CD14-positive monocyte (primary cell): ENCODE measurements at regions not wholly inside any gene's neighbourhood (a gene's known extent, or its start where the extent isn't known, plus 50 kb on each side); places are given as distances from the start of the nearest gene placed in this dataset.

ENCODE experiments used
- DNase-seq, 3 donors: peaks; one replicate each; pipeline ENCODE4 v3.0.0-alpha.2; 2011 to 2022
- H2AFZ ChIP-seq: 2 replicates; pipeline ENCODE4 v1.6.0; 2012; ENCODE audit warnings: mild to moderate bottlenecking, low read depth, low read length, inconsistent platforms; ENCODE audit not compliant: insufficient read depth, poor library complexity, severe bottlenecking
- H3K27ac ChIP-seq, 2 donors: 1 replicate in 1 of 2; 2 replicates in 1 of 2; pipeline ENCODE4 v1.5.1; 2012 to 2013; ENCODE audit warnings: low read length in 2 of 2, control low read depth in 1 of 2, inconsistent platforms in 1 of 2, low read depth in 1 of 2, mild to moderate bottlenecking in 1 of 2
- H3K27me3 ChIP-seq, 2 donors: one replicate each; pipeline versions ENCODE4 v1.6.0 to v1.6.1; 2011 to 2013; ENCODE audit warnings: low read length in 2 of 2; ENCODE audit not compliant: control insufficient read depth in 2 of 2, insufficient read depth in 2 of 2
- H3K36me3 ChIP-seq, 2 donors: replicated peaks in 1 of 2; 1 replicate in 1 of 2; 2 replicates in 1 of 2; pipeline versions ENCODE4 v1.5.1 to v1.6.1; 2012 to 2013; ENCODE audit warnings: low read length in 2 of 2, control low read depth in 1 of 2, inconsistent platforms in 1 of 2, mild to moderate bottlenecking in 1 of 2; ENCODE audit not compliant: insufficient read depth in 2 of 2, control insufficient read depth in 1 of 2
- H3K4me1 ChIP-seq, 2 donors: 1 replicate in 1 of 2; 2 replicates in 1 of 2; pipeline versions ENCODE4 v1.5.1 to v1.6.1; 2012 to 2013; ENCODE audit warnings: low read length in 2 of 2, control low read depth in 1 of 2, inconsistent platforms in 1 of 2, mild to moderate bottlenecking in 1 of 2, moderate library complexity in 1 of 2; ENCODE audit not compliant: insufficient read depth in 2 of 2, control insufficient read depth in 1 of 2
- H3K4me2 ChIP-seq: replicated peaks from 2 replicates; pipeline ENCODE3; 2012; ENCODE audit warnings: low read length, moderate library complexity, mild to moderate bottlenecking; ENCODE audit not compliant: poor library complexity, severe bottlenecking; ENCODE audit errors: extremely low read depth
- H3K4me3 ChIP-seq, 3 experiments: fragments of 200-600 bp in 1 of 3; sonication (generic) in 1 of 3; replicated peaks in 1 of 3; 1 replicate in 2 of 3; 2 replicates in 1 of 3; pipeline ENCODE4 v1.5.1; 2011 to 2013; ENCODE audit warnings: low read length in 3 of 3, mild to moderate bottlenecking in 3 of 3, control low read depth in 2 of 3, low read depth in 2 of 3, inconsistent platforms in 1 of 3, moderate library complexity in 1 of 3
- H3K79me2 ChIP-seq: 2 replicates; pipeline ENCODE4 v1.6.0; 2012; ENCODE audit warnings: mild to moderate bottlenecking, control low read depth, inconsistent platforms, low read length, moderate library complexity; ENCODE audit not compliant: insufficient read depth
- H3K9ac ChIP-seq: 2 replicates; pipeline ENCODE4 v1.6.0; 2017; ENCODE audit warnings: low read length, mild to moderate bottlenecking; ENCODE audit not compliant: insufficient read depth, poor library complexity, severe bottlenecking
- H3K9me3 ChIP-seq, 2 donors: replicated peaks in 1 of 2; 1 replicate in 1 of 2; 2 replicates in 1 of 2; pipeline versions ENCODE4 v1.5.1 to v1.6.1; 2012 to 2013; ENCODE audit warnings: low read length in 2 of 2, control low read depth in 1 of 2; ENCODE audit not compliant: control insufficient read depth in 1 of 2, insufficient read depth in 1 of 2
- H4K20me1 ChIP-seq: 2 replicates; pipeline ENCODE4 v1.6.0; 2012; ENCODE audit warnings: mild to moderate bottlenecking, low read length, control low read depth, moderate library complexity; ENCODE audit not compliant: insufficient read depth
- H3K27ac Mint-ChIP-seq, 7 donors: one replicate each; pipeline ENCODE4 v1.8.0; 2020; ENCODE audit warnings: mild to moderate bottlenecking in 7 of 7, mixed read lengths in 7 of 7, moderate library complexity in 6 of 7, inconsistent platforms in 2 of 7
- H3K27me3 Mint-ChIP-seq, 3 donors: one replicate each; pipeline ENCODE4 v1.8.0; 2021 to 2022; ENCODE audit warnings: low read depth in 3 of 3, mild to moderate bottlenecking in 3 of 3, mixed read lengths in 3 of 3, moderate library complexity in 3 of 3, inconsistent platforms in 1 of 3
- H3K36me3 Mint-ChIP-seq, 2 donors: one replicate each; pipeline ENCODE4 v1.8.0; 2020; ENCODE audit warnings: mixed read lengths in 2 of 2, inconsistent platforms in 1 of 2, mild to moderate bottlenecking in 1 of 2
- H3K4me1 Mint-ChIP-seq: one replicate; pipeline ENCODE4 v1.8.0; 2020; ENCODE audit warnings: mild to moderate bottlenecking, mixed read lengths
- H3K4me3 Mint-ChIP-seq, 2 donors: one replicate each; pipeline ENCODE4 v1.8.0; 2020; ENCODE audit warnings: mild to moderate bottlenecking in 2 of 2, mixed read lengths in 2 of 2, moderate library complexity in 1 of 2
- H3K9me3 Mint-ChIP-seq, 7 donors: one replicate each; pipeline ENCODE4 v1.8.0; 2020 to 2022; ENCODE audit warnings: mixed read lengths in 7 of 7, mild to moderate bottlenecking in 6 of 7, moderate library complexity in 6 of 7, inconsistent platforms in 2 of 7
- CTCF ChIP-seq: fragments of 200-600 bp; IDR thresholded peaks from one replicate; pipeline ENCODE4 v1.8.0; 2022; ENCODE audit warnings: antibody characterized with exemption, mild to moderate bottlenecking
- WGBS: methylation state at CpG from one replicate; pipeline ENCODE4 v1.1.5; 2013; ENCODE audit warnings: missing lambda C conversion rate; ENCODE audit not compliant: insufficient coverage; 5-methylcytosine and 5-hydroxymethylcytosine counted together
- intact Hi-C, 2 donors: fragments of 100-400 bp; cut with micrococcal nuclease; formaldehyde crosslinking; loops; one replicate each; pipeline versions ENCODE4 v1.15.0 to v1.15.1; 2023

GRCh38 chr2:12641441-12641840 is 75.3 kb upstream of the TRIB2 start:
- Histone ChIP-seq H3K4me3 (no peak overlapping the region), H3K79me2 (no peaks in the 10 kb centered on the region), H3K9ac (no peak overlapping the region), H3K9me3 (peaks cover 1 to 4% of the 10 kb centered on the region in 2 donors), H3K4me1 (no peaks in the 10 kb centered on the region), H2AFZ (no peak overlapping the region), H3K4me2 (no peak overlapping the region), H3K27me3 (peaks cover 3 to 8% of the 10 kb centered on the region in 2 donors), H3K27ac (no peak overlapping the region), H3K36me3 (no peaks in the 10 kb centered on the region), H4K20me1 (no peaks in the 10 kb centered on the region)
- intact Hi-C loops = no loop called here
- no CpG with 5 or more reads among the region's 1 CpG for WGBS
- Mint-ChIP-seq H3K27me3 (peaks cover 6 to 13% (median 11%) of the 10 kb centered on the region in 3 donors), H3K36me3 (no peaks in the 10 kb centered on the region), H3K9me3 (peaks cover 5 to 11% (median 10%) of the 10 kb centered on the region in 7 donors), H3K27ac (no peak overlapping the region), H3K4me1 (no peaks in the 10 kb centered on the region), H3K4me3 (peak overlapping the region in 1 of 2 donors; percentile 24)
- no peak for DNase-seq
- TF ChIP-seq CTCF = no peak

GRCh38 chr2:12642332-12642731 is 74.4 kb upstream of the TRIB2 start:
- 95% methylated on average over 6 of the region's 7 CpGs for WGBS
- Mint-ChIP-seq H3K27ac (no peak overlapping the region), H3K36me3 (no peaks in the 10 kb centered on the region), H3K27me3 (peaks cover 6 to 15% (median 11%) of the 10 kb centered on the region in 3 donors), H3K9me3 (peaks cover 5 to 15% (median 10%) of the 10 kb centered on the region in 7 donors), H3K4me3 (no peak overlapping the region), H3K4me1 (no peaks in the 10 kb centered on the region)
- no peaks in the 10 kb centered on the region for H3K36me3 ChIP-seq
- H3K9me3 ChIP-seq = peaks cover 6 to 8% of the 10 kb centered on the region in 2 donors
- no peaks in the 10 kb centered on the region for H3K4me1 ChIP-seq
- peaks cover 3 to 8% of the 10 kb centered on the region in 2 donors for H3K27me3 ChIP-seq
- H3K27ac ChIP-seq = no peak overlapping the region
- no peak overlapping the region for H3K4me2 ChIP-seq
- intact Hi-C loops = no loop called here
- H3K9ac ChIP-seq = no peak overlapping the region
- no peak overlapping the region for H3K4me3 ChIP-seq
- no peak for TF ChIP-seq CTCF
- no peaks in the 10 kb centered on the region for H4K20me1 ChIP-seq
- DNase-seq = no peak
- H2AFZ ChIP-seq = no peak overlapping the region
- H3K79me2 ChIP-seq = no peaks in the 10 kb centered on the region
